C1 segment of cervical spinal cord (tissue), 14 donors: ENCODE measurements at regions not wholly inside any gene's neighbourhood (a gene's known extent, or its start where the extent isn't known, plus 50 kb on each side); places are given as distances from the start of the nearest gene placed in this dataset.
A peak's percentile ranks its signal among the peaks of the same experiment; 100 is the strongest.

ENCODE experiments used
- DNase-seq, 14 donors: peaks; one replicate each; lab custom pipeline; 2025; lab: John Stamatoyannopoulos, UW

GRCh38 chr18:27826101-27826500 lies 350.8 kb downstream of the CDH2 start:
- no peak for DNase-seq

DNA sequence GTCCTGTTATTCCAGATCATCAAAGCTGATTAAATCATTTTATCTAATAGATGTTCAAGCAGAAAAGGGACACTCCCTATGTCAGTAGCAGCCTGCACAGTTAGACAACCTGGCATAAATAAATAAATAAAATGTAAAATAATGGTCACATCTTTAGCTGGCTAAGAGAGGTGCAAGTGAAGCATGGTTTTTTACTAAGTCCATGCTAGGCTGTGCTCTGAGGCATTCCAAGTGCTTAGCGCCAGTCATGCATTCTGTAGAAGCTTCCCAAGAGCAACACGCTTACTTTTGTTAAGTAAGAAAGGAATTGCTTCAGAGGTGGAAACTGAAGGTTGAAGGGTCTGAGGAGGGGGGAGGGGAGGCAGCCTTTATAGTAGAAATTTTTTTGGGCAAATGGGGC lies 351.2 kb downstream of the CDH2 start:
- DNase-seq = no peak

- DNase-seq = no peak
Observed at GRCh38 chr18:27824841-27825681, 351.9 kb downstream of the CDH2 start.

GRCh38 chr18:27824275-27824674 lies 352.7 kb downstream of the CDH2 start:
- no peak for DNase-seq

- DNase-seq = no peak
Observed at GRCh38 chr18:27823053-27823452, 353.9 kb downstream of the CDH2 start.

- DNase-seq = no peak
Observed at GRCh38 chr18:27808683-27809082, 368.2 kb downstream of the CDH2 start.

DNA sequence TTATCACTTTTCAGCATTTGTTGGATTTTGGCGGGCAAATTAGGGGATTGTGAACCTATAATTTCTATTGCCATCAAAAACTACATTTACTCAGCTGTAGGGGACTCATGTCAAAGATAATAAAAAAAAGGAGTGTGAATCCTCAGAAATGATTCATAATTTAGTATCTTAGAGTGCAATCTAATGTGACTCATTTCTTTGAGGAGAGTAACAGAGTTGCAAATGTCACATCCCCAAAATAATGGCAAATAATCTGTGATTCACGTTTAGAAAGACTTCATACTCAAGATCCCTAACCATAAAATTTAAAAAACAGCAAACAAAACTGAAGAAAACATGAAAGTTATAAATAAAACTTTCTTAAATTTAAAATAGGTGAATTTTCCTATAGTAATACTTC lies 373.0 kb downstream of the CDH2 start:
- no peak for DNase-seq

DNA sequence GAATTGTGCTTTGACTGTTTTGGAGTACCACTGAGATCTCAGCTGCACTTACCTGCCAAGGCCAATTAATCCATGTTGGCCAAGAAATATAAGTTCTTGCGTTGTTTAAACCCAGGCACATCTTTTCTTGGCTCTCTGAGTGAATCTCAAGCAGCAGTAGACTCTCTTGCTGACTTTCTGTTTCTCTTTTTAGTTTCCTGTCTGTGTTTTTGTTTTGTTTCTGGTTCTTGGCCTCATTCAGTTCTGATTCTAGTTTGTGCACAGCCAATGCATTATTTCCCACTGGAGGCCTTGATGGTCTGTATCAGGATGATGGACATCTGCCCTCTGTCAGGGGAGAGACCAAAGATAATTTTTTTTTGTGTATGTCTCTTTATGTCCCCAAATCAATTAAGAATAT lies 379.4 kb downstream of the CDH2 start:
- DNase-seq = no peak

DNA sequence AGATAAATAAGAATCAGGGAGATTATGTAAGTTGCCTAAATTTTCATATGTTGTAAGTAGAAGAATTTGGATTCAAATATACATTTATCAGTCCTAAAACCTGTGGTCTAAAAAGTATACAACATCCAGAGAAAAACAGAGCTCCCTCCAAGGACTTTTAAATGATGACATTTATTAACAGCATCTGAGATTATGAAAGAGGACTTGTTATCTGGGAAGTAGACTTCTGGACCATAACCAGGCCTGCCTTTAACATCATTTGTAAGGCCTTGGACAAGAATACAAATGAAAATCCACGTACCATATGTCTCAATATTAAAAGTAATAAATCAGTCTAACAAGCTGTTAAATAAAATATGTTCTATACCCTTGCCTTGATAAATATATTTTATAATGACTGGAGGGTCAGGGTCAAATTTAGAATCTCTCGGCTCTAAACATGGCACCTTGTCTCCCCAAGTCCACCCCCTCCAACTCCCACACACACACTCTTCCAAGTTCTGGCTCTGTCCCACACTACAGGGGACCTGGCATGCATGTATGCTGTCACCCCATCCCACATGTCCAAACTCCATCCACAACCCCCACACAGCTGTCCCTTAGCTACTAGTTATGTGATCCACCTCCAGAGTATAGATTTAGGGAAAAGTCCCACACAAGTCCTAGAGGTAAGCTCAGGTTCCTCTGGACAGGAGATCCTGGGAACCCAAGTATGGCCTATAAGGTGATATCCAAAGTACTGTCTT lies 382.6 kb downstream of the CDH2 start:
- no peak for DNase-seq

- no peak for DNase-seq
Observed at GRCh38 chr18:27793013-27793785, 383.7 kb downstream of the CDH2 start.

DNA sequence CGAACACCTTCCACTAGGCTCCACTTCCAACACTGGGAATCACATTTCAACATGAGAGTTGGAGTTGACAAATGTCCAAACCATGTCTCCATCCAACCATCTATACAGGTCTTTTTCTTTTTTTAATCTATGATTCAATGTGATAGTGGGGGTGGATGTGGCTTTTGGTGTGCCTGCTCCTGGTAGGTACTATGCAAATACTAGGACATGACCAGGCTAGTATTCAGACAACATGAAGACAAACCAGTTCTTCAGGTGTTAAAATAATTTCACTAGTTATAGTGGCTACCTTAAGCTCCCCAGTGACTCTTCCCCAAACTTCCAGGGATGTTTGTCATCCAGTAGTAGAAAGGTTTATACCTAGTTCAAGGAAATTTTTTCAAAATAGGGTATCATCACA lies 387.5 kb downstream of the CDH2 start:
- DNase-seq = no peak

- no peak for DNase-seq
Observed at GRCh38 chr18:27787547-27787946, 389.4 kb downstream of the CDH2 start.

DNA sequence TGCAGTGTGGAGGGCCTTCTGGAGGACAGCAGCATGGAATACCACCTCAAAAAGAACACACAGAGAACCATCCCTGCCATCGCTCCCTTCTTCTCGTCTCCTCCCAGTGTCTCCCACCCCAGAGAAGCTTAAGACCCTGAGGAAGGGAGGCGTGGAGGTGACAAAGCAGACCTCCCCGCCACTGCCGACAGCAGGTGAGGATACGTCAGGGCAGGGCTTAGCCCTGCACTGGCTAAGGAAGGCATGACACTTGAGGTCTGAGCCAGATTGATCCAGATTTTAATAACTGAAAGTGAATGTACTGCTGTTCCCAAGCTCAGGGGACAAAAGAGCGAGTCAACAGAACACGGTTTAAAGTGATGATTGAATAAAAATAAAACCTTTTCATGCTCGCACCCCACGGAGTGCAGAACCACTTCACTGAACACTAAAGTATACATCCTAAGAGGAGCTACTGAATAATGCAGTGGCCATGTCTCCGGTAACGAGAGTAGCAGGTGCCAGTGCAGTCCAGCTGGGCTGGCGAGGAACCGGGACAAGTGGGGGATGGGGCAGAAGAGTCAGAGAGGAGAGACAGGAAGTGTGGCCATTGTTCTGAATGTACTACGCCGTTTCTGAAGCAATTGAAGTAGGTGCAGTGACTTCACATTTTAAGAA lies 391.0 kb downstream of the CDH2 start:
- DNase-seq = no peak

DNA sequence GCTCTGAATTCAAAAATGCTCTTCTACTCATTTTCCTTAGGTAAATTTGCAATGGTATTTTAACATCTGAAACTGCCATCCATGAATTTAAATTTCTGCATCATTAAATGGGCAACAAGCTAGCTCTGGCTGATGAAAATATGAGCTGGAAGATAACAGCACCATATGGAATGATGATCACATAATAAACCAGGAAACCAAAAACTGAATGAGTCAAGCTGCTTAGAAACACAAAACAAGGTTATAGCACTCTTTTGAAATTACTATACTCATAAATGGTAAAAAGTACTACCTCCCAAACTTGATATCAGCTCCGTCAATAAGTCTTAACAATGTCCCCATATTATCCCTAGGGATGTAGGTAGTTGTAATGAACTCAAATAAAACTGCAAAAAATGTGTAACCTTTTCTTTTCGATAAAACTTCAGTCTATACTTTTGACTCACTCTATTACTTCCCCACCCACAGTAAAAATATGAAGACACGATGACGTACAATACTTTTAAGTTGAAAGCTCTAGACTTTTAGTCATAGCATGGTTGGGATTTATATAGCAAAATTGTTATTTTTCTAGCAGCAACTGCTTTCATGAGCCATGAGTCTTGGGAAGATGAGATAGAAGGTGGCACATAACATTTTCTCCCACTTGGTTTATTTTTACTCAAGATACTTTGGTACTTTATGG lies 396.7 kb downstream of the CDH2 start:
- no peak for DNase-seq

DNA sequence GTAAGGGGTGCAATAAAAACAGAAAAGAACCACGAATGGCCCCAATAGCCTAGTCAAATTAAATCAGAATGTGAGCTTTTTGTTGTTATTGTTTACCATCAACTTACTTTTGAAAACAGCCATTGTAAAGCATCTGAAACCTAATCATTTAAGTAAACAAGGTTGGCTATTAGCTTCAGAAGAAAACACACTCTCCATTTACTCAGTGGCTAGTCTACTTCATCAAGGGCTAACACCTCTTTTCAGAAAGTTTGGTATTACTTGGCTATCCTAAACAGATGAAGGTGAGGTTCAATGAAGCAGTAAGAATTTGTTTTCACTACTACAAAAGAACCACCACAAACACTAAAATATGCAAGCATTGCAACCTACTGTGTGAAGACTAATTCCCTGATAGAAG lies 398.0 kb downstream of the CDH2 start:
- no peak for DNase-seq

DNA sequence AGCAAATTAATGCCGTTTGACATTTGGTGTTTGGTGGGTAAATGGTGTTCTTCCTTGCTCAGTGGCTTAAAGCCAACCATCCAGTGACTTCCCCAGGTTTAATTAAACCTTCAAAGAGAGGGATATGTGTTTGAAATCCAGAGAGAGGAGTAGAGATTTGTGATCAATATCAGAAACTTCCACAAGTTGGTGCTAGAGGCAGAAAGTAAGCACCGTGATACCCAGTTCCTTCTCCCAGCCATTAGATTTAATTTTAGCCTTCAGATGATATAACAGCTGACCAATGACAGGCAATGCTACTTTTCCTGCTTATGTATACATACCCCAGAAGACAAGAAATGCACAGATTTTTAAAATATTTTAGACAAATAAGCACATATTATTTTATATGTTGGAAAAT lies 398.5 kb downstream of the CDH2 start:
- peak in 1 of 14 donors; percentile 4 for DNase-seq

- DNase-seq = no peak
Observed at GRCh38 chr18:27772081-27772480, 404.8 kb downstream of the CDH2 start.

DNA sequence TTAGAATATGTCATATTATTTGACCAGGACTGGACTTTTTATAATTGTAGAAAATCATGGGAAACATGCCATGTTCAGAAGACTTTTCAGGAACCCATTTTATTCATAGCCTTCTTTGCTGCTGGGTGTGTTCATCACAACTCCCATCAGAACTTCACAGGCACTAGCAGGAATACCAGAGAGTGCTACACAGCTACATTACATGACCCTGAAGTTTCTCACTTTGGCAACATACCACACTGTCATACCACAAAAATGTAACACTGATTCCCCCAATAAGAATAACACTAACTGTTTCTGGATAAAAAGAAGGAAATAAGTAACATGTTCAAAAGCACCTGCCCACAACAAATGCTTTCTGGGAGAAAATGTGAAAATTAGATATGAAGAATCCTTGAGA lies 405.4 kb downstream of the CDH2 start:
- DNase-seq = no peak

- no peak for DNase-seq
Observed at GRCh38 chr18:27769152-27769551, 407.8 kb downstream of the CDH2 start.

- no peak for DNase-seq
Observed at GRCh38 chr18:27763936-27764335, 413.0 kb downstream of the CDH2 start.

DNA sequence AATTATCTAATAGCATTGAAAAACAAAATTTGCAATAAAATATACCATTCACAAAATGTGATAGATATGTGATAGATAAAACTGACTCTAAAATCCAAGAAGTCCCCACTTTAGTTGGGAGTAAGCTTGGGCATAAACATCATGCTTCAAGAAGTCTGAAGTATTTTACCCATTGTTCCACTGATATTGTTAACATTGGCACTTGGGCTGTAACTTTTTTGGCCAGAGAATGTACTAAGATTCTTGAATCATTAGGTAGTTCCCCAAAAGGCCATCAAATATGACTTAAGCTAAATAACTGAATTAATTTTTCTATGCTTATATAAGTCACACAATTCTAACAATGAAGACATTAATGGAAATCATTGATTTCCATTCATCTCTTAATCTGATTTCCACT lies 413.6 kb downstream of the CDH2 start:
- no peak for DNase-seq
